Neural cell (in vitro differentiated cells): ENCODE measurements at regions not wholly inside any gene's neighbourhood (a gene's known extent, or its start where the extent isn't known, plus 50 kb on each side); places are given as distances from the start of the nearest gene placed in this dataset.

ENCODE experiments used
- H2AFZ ChIP-seq: fragments of 200-600, 300-800 bp; sonication (generic), shearing (Covaris generic); 2 replicates; pipeline ENCODE4 v1.6.0; 2014; ENCODE audit warnings: low read depth, mild to moderate bottlenecking, antibody characterized with exemption, low read length, moderate library complexity
- H3F3A ChIP-seq: fragments of 200-600 bp; shearing (Covaris generic); 2 replicates; pipeline ENCODE4 v1.6.1; 2016; ENCODE audit warnings: mild to moderate bottlenecking, moderate library complexity, mixed read lengths, antibody characterized with exemption, low read length; ENCODE audit not compliant: insufficient read depth, poor library complexity, severe bottlenecking
- H3K27ac ChIP-seq: fragments of 200-600, 300-800 bp; sonication (generic), shearing (Covaris generic); 2 replicates; pipeline ENCODE4 v1.5.1; 2014; ENCODE audit warnings: mild to moderate bottlenecking, low read length, moderate library complexity
- H3K27me3 ChIP-seq: fragments of 300-800, 200-600 bp; sonication (generic), shearing (Covaris generic); 2 replicates; pipeline ENCODE4 v1.6.0; 2014; ENCODE audit warnings: mild to moderate bottlenecking, low read depth, low read length, moderate library complexity; ENCODE audit not compliant: insufficient read depth
- H3K36me3 ChIP-seq: fragments of 300-800, 200-600 bp; sonication (generic), shearing (Covaris generic); 2 replicates; pipeline ENCODE4 v1.5.1; 2014; ENCODE audit warnings: mild to moderate bottlenecking, antibody characterized with exemption, low read length, moderate library complexity; ENCODE audit not compliant: insufficient read depth
- H3K4me2 ChIP-seq: fragments of 300-800, 200-600 bp; sonication (generic), shearing (Covaris generic); 2 replicates; pipeline ENCODE4 v1.6.0; 2014; ENCODE audit warnings: mild to moderate bottlenecking, low read length
- H3K4me3 ChIP-seq: fragments of 300-800, 200-600 bp; sonication (generic), shearing (Covaris generic); 2 replicates; pipeline ENCODE4 v1.5.1; 2014; ENCODE audit warnings: mild to moderate bottlenecking, low read length, moderate library complexity
- H3K79me2 ChIP-seq: fragments of 200-600 bp; shearing (Covaris generic); replicated peaks from 2 replicates; pipeline ENCODE4 v1.6.0; 2014; ENCODE audit warnings: mild to moderate bottlenecking, low read length, moderate library complexity; ENCODE audit not compliant: insufficient read depth
- H3K9ac ChIP-seq: fragments of 300-800, 200-600 bp; sonication (generic), shearing (Covaris generic); 2 replicates; pipeline ENCODE4 v1.6.1; 2016; ENCODE audit warnings: mild to moderate bottlenecking, low read length, mixed read lengths
- H3K9me2 ChIP-seq: fragments of 200-600 bp; shearing (Covaris generic); 2 replicates; pipeline ENCODE4 v1.6.1; 2016; ENCODE audit warnings: mild to moderate bottlenecking, low read length, mixed read lengths; ENCODE audit not compliant: insufficient read depth
- H3K9me3 ChIP-seq: fragments of 200-600, 300-800 bp; sonication (generic), shearing (Covaris generic); 2 replicates; pipeline ENCODE4 v1.6.1; 2016; ENCODE audit warnings: mild to moderate bottlenecking, mixed run types, low read length, moderate library complexity, mixed read lengths
- H4K20me1 ChIP-seq: fragments of 200-600 bp; shearing (Covaris generic); 2 replicates; pipeline ENCODE4 v1.6.1; 2016; ENCODE audit warnings: mild to moderate bottlenecking, mixed run types; ENCODE audit not compliant: insufficient read depth
- CTCF ChIP-seq: fragments of 450-650 bp; IDR thresholded peaks from 2 replicates; pipeline ENCODE4 v1.5.1; 2014; ENCODE audit warnings: antibody characterized with exemption, mild to moderate bottlenecking, moderate library complexity; ENCODE audit not compliant: poor library complexity, severe bottlenecking
- EP300 ChIP-seq: fragments of 450-650 bp; conservative IDR thresholded peaks from 2 replicates; pipeline ENCODE4 v1.6.1; 2014; ENCODE audit warnings: antibody characterized with exemption, mild to moderate bottlenecking, moderate library complexity; ENCODE audit not compliant: poor library complexity, severe bottlenecking
- EZH2 ChIP-seq: fragments of 200-600, 300-800 bp; shearing (Covaris generic), sonication (generic); IDR thresholded peaks from 2 replicates; pipeline ENCODE4 v1.6.1; 2014; ENCODE audit warnings: antibody characterized with exemption, low read length, borderline replicate concordance, mild to moderate bottlenecking; ENCODE audit not compliant: insufficient read depth, poor library complexity, severe bottlenecking
- MXI1 ChIP-seq: fragments of 450-650 bp; conservative IDR thresholded peaks from 2 replicates; pipeline ENCODE4 v1.6.1; 2014; ENCODE audit warnings: antibody characterized with exemption, mild to moderate bottlenecking; ENCODE audit not compliant: poor library complexity, severe bottlenecking
- POLR2AphosphoS5 ChIP-seq: IDR thresholded peaks from 2 replicates; pipeline ENCODE4 v1.6.1; 2012
- RAD21 ChIP-seq: fragments of 450-650 bp; conservative IDR thresholded peaks from 2 replicates; pipeline ENCODE4 v1.6.1; 2014; ENCODE audit warnings: antibody characterized with exemption, mild to moderate bottlenecking, moderate library complexity
- SMC3 ChIP-seq: fragments of 450-650 bp; conservative IDR thresholded peaks from 2 replicates; pipeline ENCODE4 v1.6.1; 2014; ENCODE audit warnings: antibody characterized with exemption, mild to moderate bottlenecking, moderate library complexity; ENCODE audit not compliant: poor library complexity
- TAF1 ChIP-seq: IDR thresholded peaks from 2 replicates; pipeline ENCODE4 v1.6.1; 2012; ENCODE audit warnings: low read depth
- TF ChIP-seq, protein P1 (sequence below): IDR thresholded peaks from 2 replicates; pipeline ENCODE4 v1.6.1; 2012; ENCODE audit warnings: borderline replicate concordance

DNA sequence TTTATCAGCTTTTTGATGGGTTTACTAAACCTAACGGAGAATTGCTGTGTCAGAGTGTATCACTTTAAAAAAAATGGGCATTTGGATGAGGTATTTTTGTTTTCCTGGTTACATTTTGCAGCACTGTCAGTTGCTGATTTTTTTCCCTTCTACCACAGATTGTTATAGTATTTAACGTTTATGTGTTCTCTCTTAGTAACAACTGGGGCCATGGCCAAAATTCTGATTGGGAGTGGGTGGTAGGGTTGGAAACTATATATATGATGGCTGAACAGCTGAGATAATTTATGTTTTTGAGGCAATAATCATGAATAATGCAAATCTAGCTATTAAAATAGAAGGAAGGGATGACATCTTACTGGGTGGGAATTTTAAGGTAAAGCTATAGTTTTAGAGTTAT, 229.4 kb upstream of the SUCLG2 start:
- H3K9me2 ChIP-seq: no peaks in the 10 kb centered on the region
- H3K36me3 ChIP-seq: no peaks in the 10 kb centered on the region
- H3K4me2 ChIP-seq: no peak overlapping the region
- H3K4me3 ChIP-seq: no peak overlapping the region
- H3K27ac ChIP-seq: no peak overlapping the region
- H3K9ac ChIP-seq: no peak overlapping the region
- no peaks in the 10 kb centered on the region for H3K9me3 ChIP-seq
- no peak overlapping the region for H2AFZ ChIP-seq
- TF ChIP-seq TAF1 (no peak), MXI1 (no peak), POLR2AphosphoS5 (no peak), CTCF (no peak), EZH2 (no peak), EP300 (no peak), SMC3 (no peak), RAD21 (no peak)
- TF ChIP-seq, protein P1, sequence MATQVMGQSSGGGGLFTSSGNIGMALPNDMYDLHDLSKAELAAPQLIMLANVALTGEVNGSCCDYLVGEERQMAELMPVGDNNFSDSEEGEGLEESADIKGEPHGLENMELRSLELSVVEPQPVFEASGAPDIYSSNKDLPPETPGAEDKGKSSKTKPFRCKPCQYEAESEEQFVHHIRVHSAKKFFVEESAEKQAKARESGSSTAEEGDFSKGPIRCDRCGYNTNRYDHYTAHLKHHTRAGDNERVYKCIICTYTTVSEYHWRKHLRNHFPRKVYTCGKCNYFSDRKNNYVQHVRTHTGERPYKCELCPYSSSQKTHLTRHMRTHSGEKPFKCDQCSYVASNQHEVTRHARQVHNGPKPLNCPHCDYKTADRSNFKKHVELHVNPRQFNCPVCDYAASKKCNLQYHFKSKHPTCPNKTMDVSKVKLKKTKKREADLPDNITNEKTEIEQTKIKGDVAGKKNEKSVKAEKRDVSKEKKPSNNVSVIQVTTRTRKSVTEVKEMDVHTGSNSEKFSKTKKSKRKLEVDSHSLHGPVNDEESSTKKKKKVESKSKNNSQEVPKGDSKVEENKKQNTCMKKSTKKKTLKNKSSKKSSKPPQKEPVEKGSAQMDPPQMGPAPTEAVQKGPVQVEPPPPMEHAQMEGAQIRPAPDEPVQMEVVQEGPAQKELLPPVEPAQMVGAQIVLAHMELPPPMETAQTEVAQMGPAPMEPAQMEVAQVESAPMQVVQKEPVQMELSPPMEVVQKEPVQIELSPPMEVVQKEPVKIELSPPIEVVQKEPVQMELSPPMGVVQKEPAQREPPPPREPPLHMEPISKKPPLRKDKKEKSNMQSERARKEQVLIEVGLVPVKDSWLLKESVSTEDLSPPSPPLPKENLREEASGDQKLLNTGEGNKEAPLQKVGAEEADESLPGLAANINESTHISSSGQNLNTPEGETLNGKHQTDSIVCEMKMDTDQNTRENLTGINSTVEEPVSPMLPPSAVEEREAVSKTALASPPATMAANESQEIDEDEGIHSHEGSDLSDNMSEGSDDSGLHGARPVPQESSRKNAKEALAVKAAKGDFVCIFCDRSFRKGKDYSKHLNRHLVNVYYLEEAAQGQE: no peak
- no peaks in the 10 kb centered on the region for H3F3A ChIP-seq
- no peaks in the 10 kb centered on the region for H3K79me2 ChIP-seq
- no peaks in the 10 kb centered on the region for H3K27me3 ChIP-seq
- H4K20me1 ChIP-seq: no peaks in the 10 kb centered on the region

GRCh38 chr3:67882981-67883380, 228.6 kb upstream of the SUCLG2 start:
- TF ChIP-seq CTCF (no peak), POLR2AphosphoS5 (no peak), RAD21 (no peak), SMC3 (no peak), EZH2 (no peak), MXI1 (no peak), TAF1 (no peak), EP300 (no peak)
- TF ChIP-seq, protein P1: no peak
- H3K9me3 ChIP-seq: no peaks in the 10 kb centered on the region
- no peaks in the 10 kb centered on the region for H3K79me2 ChIP-seq
- H3K36me3 ChIP-seq: no peaks in the 10 kb centered on the region
- H3K4me3 ChIP-seq: no peak overlapping the region
- no peaks in the 10 kb centered on the region for H3F3A ChIP-seq
- H3K9me2 ChIP-seq: no peaks in the 10 kb centered on the region
- no peak overlapping the region for H3K4me2 ChIP-seq
- no peak overlapping the region for H3K27ac ChIP-seq
- no peak overlapping the region for H2AFZ ChIP-seq
- H4K20me1 ChIP-seq: no peaks in the 10 kb centered on the region
- no peaks in the 10 kb centered on the region for H3K27me3 ChIP-seq
- no peak overlapping the region for H3K9ac ChIP-seq
